Thoracic aorta (tissue), 2 donors: ENCODE measurements at regions not wholly inside any gene's neighbourhood (a gene's known extent, or its start where the extent isn't known, plus 50 kb on each side); places are given as distances from the start of the nearest gene placed in this dataset.

ENCODE experiments used
- ATAC-seq: fragments of 150-250 bp; one replicate; pipeline ENCODE4 v1.8.0; 2017; ENCODE audit warnings: low read depth; ENCODE audit not compliant: insufficient number of reproducible peaks, low FRiP score
- DNase-seq: peaks from one replicate; pipeline ENCODE4 v3.0.0-alpha.2; 2020; ENCODE audit warnings: low spot score
- H3K27ac ChIP-seq, 2 donors: fragments of 200-600 bp; sonication (generic); 1 replicate in 1 of 2; 2 replicates in 1 of 2; pipeline ENCODE4 v1.5.1; 2016; ENCODE audit warnings: mild to moderate bottlenecking in 2 of 2, moderate library complexity in 2 of 2
- H3K27me3 ChIP-seq: fragments of 200-600 bp; sonication (generic); replicated peaks from 2 replicates; pipeline ENCODE4 v1.6.0; 2016; ENCODE audit warnings: mild to moderate bottlenecking; ENCODE audit not compliant: insufficient read depth
- H3K36me3 ChIP-seq: fragments of 200-600 bp; sonication (generic); one replicate; pipeline ENCODE4 v1.5.1; 2016
- H3K4me1 ChIP-seq, 2 donors: fragments of 200-600 bp; sonication (generic); 1 replicate in 1 of 2; 2 replicates in 1 of 2; pipeline versions ENCODE4 v1.5.1 to v1.6.0; 2016; ENCODE audit warnings: low read depth in 2 of 2, mild to moderate bottlenecking in 1 of 2; ENCODE audit not compliant: control insufficient read depth in 1 of 2
- H3K4me3 ChIP-seq: fragments of 200-600 bp; sonication (generic); 2 replicates; pipeline ENCODE4 v1.5.1; 2016; ENCODE audit warnings: mild to moderate bottlenecking
- H3K9me3 ChIP-seq: fragments of 200-600 bp; sonication (generic); 2 replicates; pipeline ENCODE4 v1.5.1; 2016
- CTCF ChIP-seq: fragments of 200-600 bp; sonication (generic); IDR thresholded peaks from one replicate; pipeline ENCODE4 v1.5.1; 2019; ENCODE audit warnings: antibody characterized with exemption

GRCh38 chr6:960356-960755 lies 267.4 kb upstream of the EXOC2 start:
- DNase-seq, result no peak
- Histone ChIP-seq H3K27ac (no peak overlapping the region), H3K36me3 (no peaks in the 10 kb centered on the region), H3K9me3 (no peaks in the 10 kb centered on the region), H3K27me3 (no peaks in the 10 kb centered on the region), H3K4me1 (no peaks in the 10 kb centered on the region), H3K4me3 (no peak overlapping the region)
- no peak for TF ChIP-seq CTCF
- no peak for ATAC-seq

- no peak overlapping the region for H3K4me3 ChIP-seq
- H3K36me3 ChIP-seq, result no peaks in the 10 kb centered on the region
- no peaks in the 10 kb centered on the region for H3K27me3 ChIP-seq
- DNase-seq (no peak), ATAC-seq (no peak)
- H3K4me1 ChIP-seq, result no peaks in the 10 kb centered on the region
- no peak for TF ChIP-seq CTCF
- H3K9me3 ChIP-seq, result no peaks in the 10 kb centered on the region
- H3K27ac ChIP-seq, result no peak overlapping the region
Observed at GRCh38 chr6:958488-958887, 265.5 kb upstream of the EXOC2 start.

- ATAC-seq, result no peak
- Histone ChIP-seq H3K4me3 (no peak overlapping the region), H3K27ac (no peak overlapping the region), H3K4me1 (no peaks in the 10 kb centered on the region), H3K27me3 (no peaks in the 10 kb centered on the region), H3K9me3 (no peaks in the 10 kb centered on the region), H3K36me3 (no peaks in the 10 kb centered on the region)
- TF ChIP-seq CTCF, result no peak
- no peak for DNase-seq
Observed at GRCh38 chr6:951399-952181, 258.7 kb upstream of the EXOC2 start.

GRCh38 chr6:947235-947934 lies 254.4 kb upstream of the EXOC2 start:
- no peak for ATAC-seq
- Histone ChIP-seq H3K27ac (no peak overlapping the region), H3K27me3 (no peaks in the 10 kb centered on the region), H3K4me3 (no peak overlapping the region), H3K36me3 (no peaks in the 10 kb centered on the region), H3K4me1 (no peaks in the 10 kb centered on the region), H3K9me3 (no peaks in the 10 kb centered on the region)
- no peak for TF ChIP-seq CTCF
- no peak for DNase-seq

- ATAC-seq (no peak), DNase-seq (no peak)
- Histone ChIP-seq H3K36me3 (no peaks in the 10 kb centered on the region), H3K4me1 (no peaks in the 10 kb centered on the region), H3K4me3 (no peak overlapping the region), H3K27ac (no peak overlapping the region), H3K9me3 (no peaks in the 10 kb centered on the region), H3K27me3 (no peaks in the 10 kb centered on the region)
- TF ChIP-seq CTCF, result no peak
Observed at GRCh38 chr6:946546-946945, 253.6 kb upstream of the EXOC2 start.
